Dendritic cell treated with granulocyte-macrophage colony-stimulating factor and Interleukin-4, amounts not matched to agents 40 ng/mL and 50 ng/mL, for 4 days (primary cell): ENCODE measurements at regions not wholly inside any gene's neighbourhood (a gene's known extent, or its start where the extent isn't known, plus 50 kb on each side); places are given as distances from the start of the nearest gene placed in this dataset.

ENCODE experiments used
- H3K27ac Mint-ChIP-seq: one replicate; pipeline ENCODE4 v1.8.0; 2022; ENCODE audit warnings: mild to moderate bottlenecking, mixed read lengths
- H3K27me3 Mint-ChIP-seq: one replicate; pipeline ENCODE4 v1.8.0; 2022; ENCODE audit warnings: mild to moderate bottlenecking, mixed read lengths
- H3K36me3 Mint-ChIP-seq: one replicate; pipeline ENCODE4 v1.8.0; 2022; ENCODE audit warnings: low read depth, mixed read lengths
- H3K4me1 Mint-ChIP-seq: one replicate; pipeline ENCODE4 v1.8.0; 2022; ENCODE audit warnings: low read depth, mixed read lengths
- H3K4me3 Mint-ChIP-seq: one replicate; pipeline ENCODE4 v1.8.0; 2022; ENCODE audit warnings: mild to moderate bottlenecking, moderate library complexity, mixed read lengths
- H3K9me3 Mint-ChIP-seq: one replicate; pipeline ENCODE4 v1.8.0; 2022; ENCODE audit warnings: mixed read lengths
- intact Hi-C: fragments of 100-400 bp; cut with micrococcal nuclease; formaldehyde crosslinking; loops from one replicate; pipeline ENCODE4 v1.15.0; 2022

- no peaks in the 10 kb centered on the region for H3K9me3 Mint-ChIP-seq
- H3K36me3 Mint-ChIP-seq, result no peaks in the 10 kb centered on the region
- H3K4me3 Mint-ChIP-seq, result no peak overlapping the region
- peaks cover 10% of the 10 kb centered on the region for H3K4me1 Mint-ChIP-seq
- H3K27ac Mint-ChIP-seq, result no peak overlapping the region
- intact Hi-C loops, result no loop called here
- H3K27me3 Mint-ChIP-seq, result peaks cover 7% of the 10 kb centered on the region
Observed at GRCh38 chr3:194280777-194281176, 70.4 kb downstream of the CPN2 start.

- H3K9me3 Mint-ChIP-seq, result no peaks in the 10 kb centered on the region
- H3K27ac Mint-ChIP-seq, result no peak overlapping the region
- H3K4me1 Mint-ChIP-seq, result peaks cover 10% of the 10 kb centered on the region
- no peak overlapping the region for H3K4me3 Mint-ChIP-seq
- no peaks in the 10 kb centered on the region for H3K36me3 Mint-ChIP-seq
- intact Hi-C loops, result no loop called here
- peaks cover 7% of the 10 kb centered on the region for H3K27me3 Mint-ChIP-seq
Observed at GRCh38 chr3:194281306-194281705, 69.8 kb downstream of the CPN2 start.

- no peaks in the 10 kb centered on the region for H3K9me3 Mint-ChIP-seq
- H3K4me1 Mint-ChIP-seq, result peaks cover 10% of the 10 kb centered on the region
- intact Hi-C loops, result no loop called here
- H3K4me3 Mint-ChIP-seq, result no peak overlapping the region
- H3K36me3 Mint-ChIP-seq, result no peaks in the 10 kb centered on the region
- H3K27me3 Mint-ChIP-seq, result peaks cover 7% of the 10 kb centered on the region
- no peak overlapping the region for H3K27ac Mint-ChIP-seq
Observed at GRCh38 chr3:194281766-194282165, 69.4 kb downstream of the CPN2 start.

- Mint-ChIP-seq H3K4me3 (no peak overlapping the region), H3K27ac (no peak overlapping the region), H3K36me3 (no peaks in the 10 kb centered on the region), H3K27me3 (peaks cover 7% of the 10 kb centered on the region), H3K9me3 (no peaks in the 10 kb centered on the region), H3K4me1 (peaks cover 10% of the 10 kb centered on the region)
- intact Hi-C loops, result no loop called here
Observed at GRCh38 chr3:194282436-194283122, 68.5 kb downstream of the CPN2 start.

- no peak overlapping the region for H3K4me3 Mint-ChIP-seq
- H3K27ac Mint-ChIP-seq, result no peak overlapping the region
- H3K36me3 Mint-ChIP-seq, result no peaks in the 10 kb centered on the region
- peaks cover 10% of the 10 kb centered on the region for H3K4me1 Mint-ChIP-seq
- H3K27me3 Mint-ChIP-seq, result peaks cover 7% of the 10 kb centered on the region
- intact Hi-C loops, result no loop called here
- H3K9me3 Mint-ChIP-seq, result no peaks in the 10 kb centered on the region
Observed at GRCh38 chr3:194283221-194284006, 67.7 kb downstream of the CPN2 start.

- H3K27me3 Mint-ChIP-seq, result peaks cover 7% of the 10 kb centered on the region
Observed at GRCh38 chr3:194284351-194284750, 66.8 kb downstream of the CPN2 start.

GRCh38 chr3:194285024-194285849 is 65.9 kb downstream of the CPN2 start:
- Mint-ChIP-seq H3K27ac (no peak overlapping the region), H3K4me3 (no peak overlapping the region), H3K4me1 (peaks cover 10% of the 10 kb centered on the region), H3K36me3 (no peaks in the 10 kb centered on the region), H3K9me3 (no peaks in the 10 kb centered on the region), H3K27me3 (peaks cover 6% of the 10 kb centered on the region)
- intact Hi-C loops, result no loop called here

More at GRCh38 chr3:194284351-194284750, 66.8 kb downstream of the CPN2 start:
- Mint-ChIP-seq H3K9me3 (no peaks in the 10 kb centered on the region), H3K36me3 (no peaks in the 10 kb centered on the region), H3K4me3 (no peak overlapping the region), H3K27ac (no peak overlapping the region), H3K4me1 (peaks cover 10% of the 10 kb centered on the region)
- intact Hi-C loops, result no loop called here

- Mint-ChIP-seq H3K9me3 (no peaks in the 10 kb centered on the region), H3K36me3 (no peaks in the 10 kb centered on the region), H3K27ac (no peak overlapping the region)
Observed at GRCh38 chr3:194285850-194286197, 65.3 kb downstream of the CPN2 start.

GRCh38 chr3:194286375-194287146 is 64.6 kb downstream of the CPN2 start:
- Mint-ChIP-seq H3K4me1 (peaks cover 10% of the 10 kb centered on the region), H3K9me3 (no peaks in the 10 kb centered on the region), H3K36me3 (no peaks in the 10 kb centered on the region), H3K27me3 (peaks cover 5% of the 10 kb centered on the region), H3K27ac (no peak overlapping the region), H3K4me3 (no peak overlapping the region)
- intact Hi-C loops, result no loop called here

More at GRCh38 chr3:194285850-194286197, 65.3 kb downstream of the CPN2 start:
- Mint-ChIP-seq H3K4me3 (no peak overlapping the region), H3K4me1 (peaks cover 10% of the 10 kb centered on the region), H3K27me3 (peaks cover 5% of the 10 kb centered on the region)
- intact Hi-C loops, result no loop called here

GRCh38 chr3:194287374-194287773 is 63.8 kb downstream of the CPN2 start:
- intact Hi-C loops, result no loop called here
- no peak overlapping the region for H3K27ac Mint-ChIP-seq

GRCh38 chr3:194287977-194288706 is 63.0 kb downstream of the CPN2 start:
- Mint-ChIP-seq H3K27me3 (peaks cover 12% of the 10 kb centered on the region), H3K4me3 (no peak overlapping the region), H3K36me3 (no peaks in the 10 kb centered on the region), H3K4me1 (peaks cover 4% of the 10 kb centered on the region), H3K9me3 (no peaks in the 10 kb centered on the region), H3K27ac (no peak overlapping the region)
- intact Hi-C loops, result no loop called here

More at GRCh38 chr3:194287374-194287773, 63.8 kb downstream of the CPN2 start:
- H3K27me3 Mint-ChIP-seq, result peaks cover 6% of the 10 kb centered on the region
- H3K4me3 Mint-ChIP-seq, result no peak overlapping the region
- H3K9me3 Mint-ChIP-seq, result no peaks in the 10 kb centered on the region
- H3K36me3 Mint-ChIP-seq, result no peaks in the 10 kb centered on the region
- H3K4me1 Mint-ChIP-seq, result peaks cover 10% of the 10 kb centered on the region
